GM13977 (cell line): ENCODE measurements at regions not wholly inside any gene's neighbourhood (a gene's known extent, or its start where the extent isn't known, plus 50 kb on each side); places are given as distances from the start of the nearest gene placed in this dataset.

ENCODE experiments used
- DNase-seq: peaks from one replicate; pipeline ENCODE4 v3.0.0; 2012; ENCODE audit warnings: low spot score
- CTCF ChIP-seq: IDR thresholded peaks from 2 replicates; pipeline ENCODE4 v1.5.1; 2012; ENCODE audit warnings: mild to moderate bottlenecking, control low read depth; ENCODE audit not compliant: insufficient read depth; ENCODE audit errors: extremely low read depth, missing control alignments
- in situ Hi-C: fragments of 300-500 bp; cut with MboI; formaldehyde crosslinking; loops from one replicate; pipeline ENCODE4 v1.12.0; 2022; ENCODE audit warnings: low sequenced_read_pairs, low pct_unique_long_range_greater_than_20kb, mixed read lengths, inconsistent platforms; ENCODE audit not compliant: unreplicated experiment

- in situ Hi-C loops: no loop called here
- no peak for DNase-seq
- no peak for TF ChIP-seq CTCF
Observed at GRCh38 chr5:112012104-112012503, 255.1 kb upstream of the NREP start.

DNA sequence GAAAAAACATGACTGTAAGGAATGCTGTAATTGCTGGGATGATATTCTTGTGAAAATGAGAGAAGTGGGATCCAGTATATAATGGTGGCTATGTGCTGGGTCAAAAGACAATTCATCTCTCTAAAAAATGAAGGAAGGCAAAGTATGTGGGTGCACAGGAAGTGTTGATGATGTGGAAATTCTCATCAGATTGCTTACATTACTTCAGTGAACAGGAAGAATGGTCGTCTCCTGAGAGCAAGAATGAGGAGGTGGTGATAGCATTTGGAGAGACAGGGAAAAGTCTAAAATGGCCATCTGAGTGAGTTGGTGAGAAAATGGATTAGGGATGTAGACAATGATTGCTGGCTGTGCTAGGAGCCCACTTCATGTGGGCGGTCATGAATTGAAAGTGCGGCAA is 253.5 kb upstream of the NREP start:
- in situ Hi-C loops: no loop called here
- DNase-seq: no peak
- TF ChIP-seq CTCF: no peak

DNA sequence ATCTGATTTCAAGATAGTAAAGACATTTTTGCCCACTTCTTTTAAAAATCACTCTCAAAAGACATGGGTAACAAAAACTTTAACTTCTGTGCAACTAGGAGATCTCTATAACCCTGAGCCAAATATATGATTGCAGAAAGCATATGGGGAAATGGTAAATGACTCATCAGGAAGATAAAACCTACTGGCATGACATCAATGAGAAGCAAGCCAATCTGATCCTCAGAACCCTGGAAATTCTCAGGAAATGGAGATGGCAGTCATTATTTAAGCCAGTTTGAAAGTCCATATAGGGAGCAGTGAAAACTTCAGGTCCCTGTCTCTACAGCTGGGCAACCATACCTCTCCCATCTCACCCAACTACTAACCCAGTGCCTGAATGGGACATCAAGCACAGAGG is 249.7 kb upstream of the NREP start:
- TF ChIP-seq CTCF: no peak
- no peak for DNase-seq
- in situ Hi-C loops: no loop called here

- no peak for DNase-seq
- TF ChIP-seq CTCF: no peak
- in situ Hi-C loops: no loop called here
Observed at GRCh38 chr5:112005623-112005930, 248.6 kb upstream of the NREP start.

GRCh38 chr5:112004867-112005622 is 248.1 kb upstream of the NREP start:
- TF ChIP-seq CTCF: no peak
- in situ Hi-C loops: no loop called here
- peak; percentile 41 for DNase-seq

- no peak for DNase-seq
- no peak for TF ChIP-seq CTCF
- in situ Hi-C loops: no loop called here
Observed at GRCh38 chr5:112002376-112002775, 245.4 kb upstream of the NREP start.

DNA sequence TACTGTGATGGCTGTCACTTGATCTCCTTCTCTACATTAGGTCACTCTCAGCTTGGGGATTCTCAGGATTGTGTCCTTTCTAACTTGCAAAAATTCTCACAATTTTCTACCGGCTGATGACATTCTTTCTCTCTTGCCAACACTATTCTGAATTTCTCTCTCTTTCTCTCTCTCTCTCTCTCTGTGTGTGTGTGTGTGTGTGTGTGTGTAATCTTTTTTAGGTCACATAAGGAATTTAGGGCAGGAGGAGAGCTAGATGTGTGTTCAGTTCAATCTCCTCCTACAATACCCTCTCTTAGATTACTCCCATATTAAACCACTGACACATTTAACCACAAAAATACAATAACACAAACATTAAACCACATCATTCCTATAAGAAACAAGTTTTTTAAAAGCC is 242.3 kb upstream of the NREP start:
- in situ Hi-C loops: no loop called here
- no peak for DNase-seq
- TF ChIP-seq CTCF: no peak
